MCF 10A (cell line): ENCODE measurements at regions not wholly inside any gene's neighbourhood (a gene's known extent, or its start where the extent isn't known, plus 50 kb on each side); places are given as distances from the start of the nearest gene placed in this dataset.

Experiments
- BruUV-seq: library from RNA; stranded (reverse); fragments of 400-500 nt; replicated peaks from 2 replicates; lab custom pipeline; 2021; lab: Mats Ljungman, UMichigan
- CTCF ChIA-PET: fragments of 300-600 bp; sonication (Branson Sonifier 250); formaldehyde crosslinking; extraction: SDS; loops from one replicate; lab custom pipeline; 2021; ENCODE audit warnings: antibody characterized with exemption, inconsistent platforms; lab: Yijun Ruan, JAX
- POLR2A ChIA-PET: fragments of 300-600, 350-650 bp; sonication (Branson Sonifier 250); formaldehyde crosslinking; extraction: SDS; loops from one replicate; lab custom pipeline; 2020; ENCODE audit warnings: antibody characterized with exemption, inconsistent platforms; lab: Yijun Ruan, JAX
- DNase-seq: peaks from one replicate; pipeline ENCODE4 v3.0.0-alpha.2; 2018; ENCODE audit not compliant: unreplicated experiment
- H3K27ac Mint-ChIP-seq: one replicate; pipeline ENCODE4 v1.8.0; 2022; ENCODE audit warnings: mild to moderate bottlenecking, low read depth, mixed read lengths; ENCODE audit not compliant: unreplicated experiment
- H3K27me3 Mint-ChIP-seq: one replicate; pipeline ENCODE4 v1.8.0; 2022; ENCODE audit warnings: mixed read lengths; ENCODE audit not compliant: insufficient read depth, unreplicated experiment
- H3K36me3 Mint-ChIP-seq: one replicate; pipeline ENCODE4 v1.8.0; 2022; ENCODE audit warnings: mild to moderate bottlenecking, moderate library complexity, mixed read lengths; ENCODE audit not compliant: insufficient read depth, unreplicated experiment
- H3K4me1 Mint-ChIP-seq: one replicate; pipeline ENCODE4 v1.8.0; 2022; ENCODE audit warnings: mixed read lengths; ENCODE audit not compliant: insufficient read depth, unreplicated experiment
- H3K4me3 Mint-ChIP-seq: one replicate; pipeline ENCODE4 v1.8.0; 2022; ENCODE audit warnings: mild to moderate bottlenecking, moderate library complexity, mixed read lengths; ENCODE audit not compliant: unreplicated experiment
- H3K9me3 Mint-ChIP-seq: one replicate; pipeline ENCODE4 v1.8.0; 2022; ENCODE audit warnings: mixed read lengths; ENCODE audit not compliant: unreplicated experiment
- CTCF ChIP-seq: fragments of 200-600 bp; IDR thresholded peaks from one replicate; pipeline ENCODE4 v1.8.0; 2022; ENCODE audit warnings: antibody characterized with exemption, mild to moderate bottlenecking; ENCODE audit not compliant: unreplicated experiment
- intact Hi-C: fragments of 100-400 bp; cut with micrococcal nuclease; formaldehyde crosslinking; loops from 2 replicates; pipeline ENCODE4 v1.14.1; 2022

GRCh38 chr7:122217125-122217524, 73.1 kb upstream of the AASS start:
- DNase-seq: peak; percentile 85
- H3K27ac Mint-ChIP-seq: no peak overlapping the region
- H3K36me3 Mint-ChIP-seq: no peaks in the 10 kb centered on the region
- ChIA-PET CTCF (interaction anchor here (0.7 to 12.7 kb wide), 5 partner anchors 73 to 314 kb away, joined by 4 to 186 read pairs (median 18); partner anchors contain the start of gene AASS), POLR2A (no interaction called here)
- intact Hi-C loops: loop anchor here (5.0 kb wide), 1 partner anchor 125 kb away; no protein-coding TSS in a partner anchor
- H3K27me3 Mint-ChIP-seq: peaks cover 34% of the 10 kb centered on the region
- no peak overlapping the region for H3K4me3 Mint-ChIP-seq
- H3K4me1 Mint-ChIP-seq: peaks cover 6% of the 10 kb centered on the region
- BruUV-seq: no TSS peak
- TF ChIP-seq CTCF: no peak
- H3K9me3 Mint-ChIP-seq: no peaks in the 10 kb centered on the region

DNA sequence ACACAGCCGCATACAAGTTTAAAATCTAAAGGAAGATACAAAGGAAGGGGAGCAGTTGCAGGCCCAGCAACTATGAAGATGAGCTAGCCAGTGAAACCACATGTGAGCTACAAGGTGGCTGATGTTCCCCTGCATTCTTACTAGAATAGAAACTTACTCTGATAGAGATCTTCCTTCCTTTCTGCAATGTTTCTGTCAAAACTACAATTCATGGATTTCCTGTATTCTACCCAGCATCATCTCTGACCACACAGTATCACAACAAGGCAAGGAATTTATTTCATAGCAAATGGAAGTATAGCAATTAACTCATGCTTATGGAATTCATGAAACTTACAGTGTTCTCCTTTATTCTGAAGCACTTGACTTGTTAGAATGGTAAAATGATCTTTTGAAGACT, 68.7 kb upstream of the AASS start:
- ChIA-PET POLR2A (no interaction called here), CTCF (interaction anchor here (0.6 to 1.8 kb wide), 4 partner anchors 12 to 321 kb away, joined by 3 to 7 read pairs (median 3); no protein-coding TSS in a partner anchor)
- BruUV-seq: no TSS peak
- no peak overlapping the region for H3K27ac Mint-ChIP-seq
- TF ChIP-seq CTCF: no peak
- peaks cover 6% of the 10 kb centered on the region for H3K4me1 Mint-ChIP-seq
- no peak for DNase-seq
- H3K27me3 Mint-ChIP-seq: peaks cover 51% of the 10 kb centered on the region
- H3K4me3 Mint-ChIP-seq: no peak overlapping the region
- H3K36me3 Mint-ChIP-seq: no peaks in the 10 kb centered on the region
- no peaks in the 10 kb centered on the region for H3K9me3 Mint-ChIP-seq
- intact Hi-C loops: no loop called here

DNA sequence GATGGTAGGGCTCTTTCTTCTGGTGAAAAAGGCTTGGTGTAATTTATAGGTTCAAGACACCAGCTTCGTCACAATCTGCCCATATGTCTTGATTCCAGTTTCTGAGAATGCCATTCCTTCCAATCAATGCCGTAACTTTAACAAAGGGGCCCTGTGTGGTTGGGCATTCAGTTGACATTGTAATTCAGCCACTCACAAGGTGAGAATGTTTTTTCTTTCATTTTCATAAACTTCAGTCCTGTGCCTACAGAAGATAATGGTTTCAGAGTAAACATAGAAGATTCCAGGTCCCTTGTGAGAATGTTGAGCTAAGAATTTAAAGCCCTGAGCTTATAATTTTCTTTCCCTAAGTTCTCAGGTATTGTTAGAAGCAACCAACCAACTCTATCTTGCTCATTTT, 67.3 kb upstream of the AASS start:
- no peak overlapping the region for H3K27ac Mint-ChIP-seq
- TF ChIP-seq CTCF: no peak
- H3K4me3 Mint-ChIP-seq: no peak overlapping the region
- H3K9me3 Mint-ChIP-seq: no peaks in the 10 kb centered on the region
- BruUV-seq: no TSS peak
- intact Hi-C loops: no loop called here
- H3K27me3 Mint-ChIP-seq: peaks cover 51% of the 10 kb centered on the region
- ChIA-PET POLR2A (no interaction called here), CTCF (interaction anchor here (0.9 kb wide), 1 partner anchor 322 kb away, joined by 3 read pairs; no protein-coding TSS in a partner anchor)
- H3K4me1 Mint-ChIP-seq: no peaks in the 10 kb centered on the region
- DNase-seq: no peak
- no peaks in the 10 kb centered on the region for H3K36me3 Mint-ChIP-seq

DNA sequence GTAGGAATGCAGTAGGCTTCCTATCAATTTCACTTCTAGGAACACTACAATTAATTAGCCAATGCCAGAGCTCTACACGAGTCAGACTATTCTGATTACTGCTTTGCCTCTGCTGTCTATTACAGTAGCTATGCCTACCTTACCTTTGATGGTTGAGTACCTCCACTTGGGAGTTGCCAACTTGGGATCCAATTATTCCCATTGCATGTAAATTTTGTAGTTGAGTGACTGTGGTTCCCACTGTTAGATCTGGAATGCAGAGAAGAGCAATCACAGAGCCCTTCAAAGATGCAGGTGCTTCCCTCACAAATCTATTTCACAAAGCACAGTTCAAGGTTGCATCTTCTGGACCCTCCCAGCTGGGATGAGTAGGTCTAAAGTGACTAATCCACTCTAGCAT, 62.9 kb upstream of the AASS start:
- BruUV-seq: no TSS peak
- Mint-ChIP-seq H3K27ac (no peak overlapping the region), H3K36me3 (no peaks in the 10 kb centered on the region), H3K4me1 (no peaks in the 10 kb centered on the region), H3K27me3 (peaks cover 17% of the 10 kb centered on the region), H3K4me3 (no peak overlapping the region), H3K9me3 (no peaks in the 10 kb centered on the region)
- intact Hi-C loops: no loop called here
- ChIA-PET CTCF (interaction anchor here (1.1 kb wide), 1 partner anchor 321 kb away, joined by 4 read pairs; no protein-coding TSS in a partner anchor), POLR2A (no interaction called here)
- no peak for DNase-seq
- TF ChIP-seq CTCF: no peak
